HG02973 (cell line): ENCODE measurements at regions not wholly inside any gene's neighbourhood (a gene's known extent, or its start where the extent isn't known, plus 50 kb on each side); places are given as distances from the start of the nearest gene placed in this dataset.
"Not testable (repeated sequence)": the region's sequence is repeated elsewhere in the genome, so short reads cannot be mapped to it uniquely, and the experiment has no call there.

Source experiments
- ATAC-seq: cut with Tn5 transposase; IDR thresholded peaks from one replicate; pipeline ENCODE4 v1.9.1; 2021; ENCODE audit warnings: moderate library complexity; ENCODE audit not compliant: unreplicated experiment

GRCh38 chr14:49033131-49033530, 553.0 kb downstream of the RPS29 start:
- no peak for ATAC-seq

GRCh38 chr14:49031710-49032109, 554.5 kb downstream of the RPS29 start:
- ATAC-seq, result not testable (repeated sequence)

GRCh38 chr14:49019467-49020115, 566.6 kb downstream of the RPS29 start:
- ATAC-seq, result peak; percentile 62

- no peak for ATAC-seq
Observed at GRCh38 chr14:49017447-49017846, 568.7 kb downstream of the RPS29 start.

- no peak for ATAC-seq
Observed at GRCh38 chr14:49016381-49016780, 569.8 kb downstream of the RPS29 start.

- no peak for ATAC-seq
Observed at GRCh38 chr14:49014476-49014875, 571.7 kb downstream of the RPS29 start.

- ATAC-seq, result no peak
Observed at GRCh38 chr14:49008363-49008762, 577.8 kb downstream of the RPS29 start.

GRCh38 chr14:48991141-48991540, 595.0 kb downstream of the RPS29 start:
- no peak for ATAC-seq

GRCh38 chr14:48983351-48983888, 602.8 kb downstream of the RPS29 start:
- ATAC-seq, result no peak

- no peak for ATAC-seq
Observed at GRCh38 chr14:48974994-48975393, 611.2 kb downstream of the RPS29 start.

GRCh38 chr14:48973151-48973550, 613.0 kb downstream of the RPS29 start:
- no peak for ATAC-seq

- ATAC-seq, result no peak
Observed at GRCh38 chr14:48970943-48971342, 615.2 kb downstream of the RPS29 start.

GRCh38 chr14:48967419-48967818, 618.8 kb downstream of the RPS29 start:
- ATAC-seq, result no peak

GRCh38 chr14:48963231-48963790, 622.9 kb downstream of the RPS29 start:
- no peak for ATAC-seq

- ATAC-seq, result no peak
Observed at GRCh38 chr14:48957486-48957885, 628.7 kb downstream of the RPS29 start.

- no peak for ATAC-seq
Observed at GRCh38 chr14:48955857-48956256, 630.3 kb downstream of the RPS29 start.

- ATAC-seq, result no peak
Observed at GRCh38 chr14:48954446-48954845, 631.7 kb downstream of the RPS29 start.

GRCh38 chr14:48944809-48945208, 641.4 kb downstream of the RPS29 start:
- ATAC-seq, result no peak

GRCh38 chr14:48943913-48944312, 642.3 kb downstream of the RPS29 start:
- no peak for ATAC-seq

- ATAC-seq, result no peak
Observed at GRCh38 chr14:48937541-48938195, 648.5 kb downstream of the RPS29 start.

GRCh38 chr14:48936849-48937248, 649.3 kb downstream of the RPS29 start:
- no peak for ATAC-seq

GRCh38 chr14:48936362-48936761, 649.8 kb downstream of the RPS29 start:
- no peak for ATAC-seq
